ENCODE measurements at regions not wholly inside any gene's neighbourhood (a gene's known extent, or its start where the extent isn't known, plus 50 kb on each side); places are given as distances from the start of the nearest gene placed in this dataset.

DNA sequence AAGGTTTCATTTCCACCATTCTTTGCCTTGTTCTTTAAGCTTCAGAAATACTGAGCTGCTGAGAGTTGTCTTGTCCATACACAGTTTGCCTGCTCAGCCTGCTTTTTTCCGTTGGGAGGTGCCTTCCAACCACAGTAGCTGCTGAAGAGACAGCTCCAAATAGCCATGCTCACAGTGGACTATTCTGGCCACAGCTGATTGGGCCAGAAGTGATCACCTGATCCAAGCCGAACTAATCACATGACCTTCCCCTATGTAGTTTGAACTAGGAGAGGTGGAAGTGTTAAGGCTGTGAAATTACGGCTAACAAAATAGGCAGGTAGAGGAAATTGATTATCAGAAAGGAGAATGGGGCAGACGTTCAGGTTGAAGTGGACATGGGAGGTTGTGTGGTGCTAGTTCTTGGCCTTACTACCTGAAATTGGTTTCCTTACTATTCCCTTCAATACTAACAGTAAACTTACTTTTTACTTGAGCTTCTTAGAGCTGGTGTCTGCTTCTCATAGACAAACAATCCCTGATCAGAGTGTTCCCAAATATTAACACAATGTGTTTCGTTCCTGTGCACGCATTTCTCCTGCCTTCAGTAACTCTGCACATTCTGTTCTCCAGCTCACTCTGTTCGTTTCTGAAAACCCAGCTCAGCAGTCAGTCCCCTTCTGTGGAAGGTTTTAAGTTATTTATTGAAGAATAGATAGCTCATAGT, 136.1 kb downstream of the RWDD3 start (continued):
- TF ChIP-seq, protein P1, sequence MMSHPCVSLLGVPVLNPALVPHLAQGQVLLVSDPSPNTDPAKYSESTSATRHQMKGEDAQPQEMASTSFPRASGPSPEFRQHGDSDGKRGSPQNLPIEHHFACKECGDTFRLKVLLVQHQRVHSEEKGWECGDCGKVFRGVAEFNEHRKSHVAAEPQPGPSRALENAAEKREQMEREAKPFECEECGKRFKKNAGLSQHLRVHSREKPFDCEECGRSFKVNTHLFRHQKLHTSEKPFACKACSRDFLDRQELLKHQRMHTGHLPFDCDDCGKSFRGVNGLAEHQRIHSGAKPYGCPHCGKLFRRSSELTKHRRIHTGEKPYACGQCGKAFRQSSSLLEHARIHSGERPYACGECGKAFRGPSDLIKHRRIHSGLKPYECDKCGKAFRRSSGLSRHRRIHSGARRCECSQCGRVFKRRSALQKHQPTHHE (CRISPR knock-in tag; IDR thresholded peaks at IDR 0.05; ENCODE audit: borderline replicate concordance), result no peak
- no peak for TF ChIP-seq GATAD2A (CRISPR knock-in tag; IDR thresholded peaks at IDR 0.05)
- no peak for TF ChIP-seq FIP1L1 (IDR thresholded peaks at IDR 0.05; ENCODE audit: borderline replicate concordance, insufficient read depth, low read depth, low read length)
- TF ChIP-seq ZNF782 (CRISPR knock-in tag; IDR thresholded peaks at IDR 0.05; ENCODE audit: borderline replicate concordance), result no peak
- TF ChIP-seq, protein P2, sequence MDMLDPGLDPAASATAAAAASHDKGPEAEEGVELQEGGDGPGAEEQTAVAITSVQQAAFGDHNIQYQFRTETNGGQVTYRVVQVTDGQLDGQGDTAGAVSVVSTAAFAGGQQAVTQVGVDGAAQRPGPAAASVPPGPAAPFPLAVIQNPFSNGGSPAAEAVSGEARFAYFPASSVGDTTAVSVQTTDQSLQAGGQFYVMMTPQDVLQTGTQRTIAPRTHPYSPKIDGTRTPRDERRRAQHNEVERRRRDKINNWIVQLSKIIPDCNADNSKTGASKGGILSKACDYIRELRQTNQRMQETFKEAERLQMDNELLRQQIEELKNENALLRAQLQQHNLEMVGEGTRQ (IDR thresholded peaks at IDR 0.05; ENCODE audit: low read depth, low read length), result peak; percentile 80
- TF ChIP-seq, protein P2 (CRISPR knock-in tag; IDR thresholded peaks at IDR 0.05; ENCODE audit: borderline replicate concordance), result peak; percentile 79; the same call in 1 of the 2 replicates
- TF ChIP-seq POGZ (CRISPR knock-in tag; IDR thresholded peaks at IDR 0.05), result peak; percentile 38; the same call in 1 of the 2 replicates
- TF ChIP-seq ISL2 (CRISPR knock-in tag; IDR thresholded peaks at IDR 0.05), result no peak
- no peak for TF ChIP-seq TBL1XR1 (IDR thresholded peaks at IDR 0.05; ENCODE audit: borderline replicate concordance, low read length, partially characterized antibody)
- TF ChIP-seq, protein P3, sequence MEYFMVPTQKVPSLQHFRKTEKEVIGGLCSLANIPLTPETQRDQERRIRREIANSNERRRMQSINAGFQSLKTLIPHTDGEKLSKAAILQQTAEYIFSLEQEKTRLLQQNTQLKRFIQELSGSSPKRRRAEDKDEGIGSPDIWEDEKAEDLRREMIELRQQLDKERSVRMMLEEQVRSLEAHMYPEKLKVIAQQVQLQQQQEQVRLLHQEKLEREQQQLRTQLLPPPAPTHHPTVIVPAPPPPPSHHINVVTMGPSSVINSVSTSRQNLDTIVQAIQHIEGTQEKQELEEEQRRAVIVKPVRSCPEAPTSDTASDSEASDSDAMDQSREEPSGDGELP (IDR thresholded peaks at IDR 0.05; ENCODE audit: borderline replicate concordance, low read depth), result peak; percentile 11; the same call in 1 of the 2 replicates
- TF ChIP-seq, protein P4, sequence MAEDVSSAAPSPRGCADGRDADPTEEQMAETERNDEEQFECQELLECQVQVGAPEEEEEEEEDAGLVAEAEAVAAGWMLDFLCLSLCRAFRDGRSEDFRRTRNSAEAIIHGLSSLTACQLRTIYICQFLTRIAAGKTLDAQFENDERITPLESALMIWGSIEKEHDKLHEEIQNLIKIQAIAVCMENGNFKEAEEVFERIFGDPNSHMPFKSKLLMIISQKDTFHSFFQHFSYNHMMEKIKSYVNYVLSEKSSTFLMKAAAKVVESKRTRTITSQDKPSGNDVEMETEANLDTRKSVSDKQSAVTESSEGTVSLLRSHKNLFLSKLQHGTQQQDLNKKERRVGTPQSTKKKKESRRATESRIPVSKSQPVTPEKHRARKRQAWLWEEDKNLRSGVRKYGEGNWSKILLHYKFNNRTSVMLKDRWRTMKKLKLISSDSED (CRISPR knock-in tag; IDR thresholded peaks at IDR 0.05), result no peak
- TF ChIP-seq SMAD1 (CRISPR knock-in tag; IDR thresholded peaks at IDR 0.05; ENCODE audit: borderline replicate concordance, low read depth), result no peak
- TF ChIP-seq ZMYM4 (CRISPR knock-in tag; IDR thresholded peaks at IDR 0.05), result peak; percentile 68
- TF ChIP-seq NFYB (CRISPR knock-in tag; IDR thresholded peaks at IDR 0.05), result peak; percentile 59
- TF ChIP-seq HNRNPLL (IDR thresholded peaks at IDR 0.05; ENCODE audit: low read depth, low read length, poor library complexity, severe bottlenecking), result no peak
- TF ChIP-seq, protein P5, sequence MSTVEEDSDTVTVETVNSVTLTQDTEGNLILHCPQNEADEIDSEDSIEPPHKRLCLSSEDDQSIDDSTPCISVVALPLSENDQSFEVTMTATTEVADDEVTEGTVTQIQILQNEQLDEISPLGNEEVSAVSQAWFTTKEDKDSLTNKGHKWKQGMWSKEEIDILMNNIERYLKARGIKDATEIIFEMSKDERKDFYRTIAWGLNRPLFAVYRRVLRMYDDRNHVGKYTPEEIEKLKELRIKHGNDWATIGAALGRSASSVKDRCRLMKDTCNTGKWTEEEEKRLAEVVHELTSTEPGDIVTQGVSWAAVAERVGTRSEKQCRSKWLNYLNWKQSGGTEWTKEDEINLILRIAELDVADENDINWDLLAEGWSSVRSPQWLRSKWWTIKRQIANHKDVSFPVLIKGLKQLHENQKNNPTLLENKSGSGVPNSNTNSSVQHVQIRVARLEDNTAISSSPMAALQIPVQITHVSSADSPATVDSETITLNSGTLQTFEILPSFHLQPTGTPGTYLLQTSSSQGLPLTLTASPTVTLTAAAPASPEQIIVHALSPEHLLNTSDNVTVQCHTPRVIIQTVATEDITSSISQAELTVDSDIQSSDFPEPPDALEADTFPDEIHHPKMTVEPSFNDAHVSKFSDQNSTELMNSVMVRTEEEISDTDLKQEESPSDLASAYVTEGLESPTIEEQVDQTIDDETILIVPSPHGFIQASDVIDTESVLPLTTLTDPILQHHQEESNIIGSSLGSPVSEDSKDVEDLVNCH (CRISPR knock-in tag; IDR thresholded peaks at IDR 0.05), result no peak
- TF ChIP-seq ZNF335 (CRISPR knock-in tag; IDR thresholded peaks at IDR 0.05), result no peak
- TF ChIP-seq PHF20 (CRISPR knock-in tag; IDR thresholded peaks at IDR 0.05), result peak; percentile 34; the same call in 1 of the 2 replicates
- no peak for TF ChIP-seq ZNF768 (CRISPR knock-in tag; IDR thresholded peaks at IDR 0.05)
- TF ChIP-seq, protein P6, sequence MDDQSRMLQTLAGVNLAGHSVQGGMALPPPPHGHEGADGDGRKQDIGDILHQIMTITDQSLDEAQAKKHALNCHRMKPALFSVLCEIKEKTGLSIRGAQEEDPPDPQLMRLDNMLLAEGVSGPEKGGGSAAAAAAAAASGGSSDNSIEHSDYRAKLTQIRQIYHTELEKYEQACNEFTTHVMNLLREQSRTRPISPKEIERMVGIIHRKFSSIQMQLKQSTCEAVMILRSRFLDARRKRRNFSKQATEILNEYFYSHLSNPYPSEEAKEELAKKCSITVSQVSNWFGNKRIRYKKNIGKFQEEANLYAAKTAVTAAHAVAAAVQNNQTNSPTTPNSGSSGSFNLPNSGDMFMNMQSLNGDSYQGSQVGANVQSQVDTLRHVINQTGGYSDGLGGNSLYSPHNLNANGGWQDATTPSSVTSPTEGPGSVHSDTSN (CRISPR knock-in tag; IDR thresholded peaks at IDR 0.05; ENCODE audit: borderline replicate concordance), result no peak
